ENCODE measurements at regions not wholly inside any gene's neighbourhood (a gene's known extent, or its start where the extent isn't known, plus 50 kb on each side); places are given as distances from the start of the nearest gene placed in this dataset.

- Histone ChIP-seq H3K79me1 (ENCODE audit: low read depth in 1 of 2, low read length in 2 of 2) (no peaks in the 10 kb centered on the region), H3K27ac (ENCODE audit: insufficient read depth, low read length) (no peak overlapping the region), H4K91ac (ENCODE audit: insufficient read depth, low read depth, low read length) (no peak overlapping the region), H4K20me1 (ENCODE audit: insufficient read depth, low read length) (no peaks in the 10 kb centered on the region), H2AFZ (replicated peaks; ENCODE audit: low read length, poor library complexity) (no peak overlapping the region), H3K14ac (replicated peaks; ENCODE audit: low read depth, low read length) (no peak overlapping the region), H2BK120ac (ENCODE audit: low read depth, low read length) (no peak overlapping the region), H2BK15ac (ENCODE audit: low read depth, low read length) (no peak overlapping the region), H3K4me3 (ENCODE audit: insufficient read depth, low read depth, low read length) (no peak overlapping the region), H4K5ac (ENCODE audit: low read depth, low read length) (no peak overlapping the region), H3K4ac (ENCODE audit: low read depth, low read length) (no peak overlapping the region), H3K4me1 (ENCODE audit: control insufficient read depth, insufficient read depth, low read length) (no peaks in the 10 kb centered on the region), H3K9ac (ENCODE audit: low read depth, low read length) (no peak overlapping the region), H4K8ac (ENCODE audit: low read depth in 2 of 2, low read length in 2 of 2) (no peak overlapping the region), H2AK5ac (ENCODE audit: low read depth, low read length) (no peak overlapping the region), H2BK20ac (ENCODE audit: low read depth, low read length) (no peak overlapping the region), H2AK9ac (replicated peaks; ENCODE audit: low read depth, low read length, poor library complexity) (no peak overlapping the region), H3K27me3 (ENCODE audit: control insufficient read depth, insufficient read depth, low read length) (no peaks in the 10 kb centered on the region; the same call in 1 of the 2 replicates), H3K56ac (ENCODE audit: extremely low read depth, insufficient read depth, low read length) (no peak overlapping the region), H3K18ac (ENCODE audit: low read depth, low read length) (no peak overlapping the region), H2BK5ac (ENCODE audit: low read depth, low read length, poor library complexity, severe bottlenecking) (no peak overlapping the region), H3K36me3 (ENCODE audit: control insufficient read depth, insufficient read depth, low read length) (no peaks in the 10 kb centered on the region), H3K4me2 (ENCODE audit: low read depth, low read length) (no peak overlapping the region), H3K9me1 (ENCODE audit: insufficient read depth, low read length) (no peaks in the 10 kb centered on the region), H3K23ac (ENCODE audit: low read depth, low read length) (no peak overlapping the region), H3K9me3 (ENCODE audit: control insufficient read depth, insufficient read depth, low read length) (no peaks in the 10 kb centered on the region)
- ChIA-PET POLR2A (ENCODE audit: unreplicated experiment) (no interaction called here), CTCF (no interaction called here)
- dilution Hi-C loops (cut with HindIII; ENCODE audit: low sequenced_read_pairs, unreplicated experiment) = no loop called here
- no peak for TF ChIP-seq BHLHE40 (IDR thresholded peaks at IDR 0.05; ENCODE audit: low read depth, low read length)
- no peak for TF ChIP-seq FOS (IDR thresholded peaks at IDR 0.05; ENCODE audit: low read depth, low read length)
- no peak for TF ChIP-seq RAD21 (IDR thresholded peaks at IDR 0.05; ENCODE audit: low read length)
- TF ChIP-seq, protein P1, sequence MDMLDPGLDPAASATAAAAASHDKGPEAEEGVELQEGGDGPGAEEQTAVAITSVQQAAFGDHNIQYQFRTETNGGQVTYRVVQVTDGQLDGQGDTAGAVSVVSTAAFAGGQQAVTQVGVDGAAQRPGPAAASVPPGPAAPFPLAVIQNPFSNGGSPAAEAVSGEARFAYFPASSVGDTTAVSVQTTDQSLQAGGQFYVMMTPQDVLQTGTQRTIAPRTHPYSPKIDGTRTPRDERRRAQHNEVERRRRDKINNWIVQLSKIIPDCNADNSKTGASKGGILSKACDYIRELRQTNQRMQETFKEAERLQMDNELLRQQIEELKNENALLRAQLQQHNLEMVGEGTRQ (IDR thresholded peaks at IDR 0.05; ENCODE audit: low read depth, low read length) = no peak
- no TSS peak for BruUV-seq (replicated peaks)
- intact Hi-C loops (cut with micrococcal nuclease) = no loop called here
- in situ Hi-C loops (cut with MboI; ENCODE audit: low sequenced_read_pairs) = no loop called here
- DNase-seq (no peak), ATAC-seq (ENCODE audit: low read depth) (no peak)
- WGBS, 2 experiments (ENCODE audit: extremely low coverage in 2 of 2, insufficient read length in 1 of 2) = no CpG with 5 or more reads among the region's 1 CpG
These were observed 343.8 kb upstream of the NAV3 start for GRCh38 chr12:77486872-77487271.

Data from IMR-90 (cell line).